Panc1 (cell line): ENCODE measurements at regions not wholly inside any gene's neighbourhood (a gene's known extent, or its start where the extent isn't known, plus 50 kb on each side); places are given as distances from the start of the nearest gene placed in this dataset.

Source experiments
- POLR2AphosphoS5 ChIP-seq: IDR thresholded peaks from 2 replicates; pipeline ENCODE4 v1.6.1; 2012; ENCODE audit warnings: mild to moderate bottlenecking, low read depth, low read length, moderate library complexity
- SIN3A ChIP-seq: IDR thresholded peaks from 2 replicates; pipeline ENCODE4 v1.6.1; 2012; ENCODE audit warnings: low read depth, mild to moderate bottlenecking, low read length, moderate library complexity, borderline replicate concordance; ENCODE audit not compliant: insufficient read depth
- TF ChIP-seq, protein P1 (sequence below): fragments of 450-650 bp; IDR thresholded peaks from 2 replicates; pipeline ENCODE4 v1.5.1; 2017; ENCODE audit warnings: mild to moderate bottlenecking

DNA sequence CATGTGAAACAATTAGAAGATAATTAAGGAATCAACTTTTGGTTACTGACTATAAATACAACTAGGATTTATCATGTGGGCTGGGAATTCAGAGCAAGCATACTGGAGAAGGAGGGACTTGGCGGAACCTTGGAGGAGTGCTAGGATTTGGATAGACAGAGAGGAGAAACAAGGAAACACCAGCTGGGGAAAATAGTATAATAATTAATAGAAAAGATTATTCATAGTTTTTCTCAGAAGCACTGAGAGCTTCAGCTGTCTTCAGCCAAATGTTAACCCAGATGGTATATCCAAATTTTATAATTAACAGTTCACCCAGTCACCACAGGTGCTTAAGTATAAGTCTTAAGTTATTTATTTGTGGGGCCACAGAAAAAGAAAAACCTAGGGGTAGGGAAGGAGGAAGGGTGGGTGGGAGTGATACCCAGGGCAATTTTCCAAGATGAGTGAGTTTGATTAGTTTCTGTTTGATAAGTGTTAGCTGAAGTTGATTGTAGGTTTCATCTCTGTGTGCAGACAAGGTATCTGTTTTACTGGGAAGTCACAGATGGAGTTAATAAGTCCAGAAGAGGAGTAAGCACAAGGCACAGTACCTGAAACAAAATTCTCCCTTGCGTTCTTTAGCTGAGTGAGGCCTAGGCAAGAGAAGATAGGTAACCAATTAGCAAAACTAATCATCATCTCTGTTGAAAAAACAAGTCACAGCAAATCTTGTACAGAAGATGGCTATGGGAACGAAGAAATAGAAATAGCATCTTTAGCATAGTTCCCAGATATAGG lies 175.5 kb downstream of the TFAP2B start:
- no peak for TF ChIP-seq SIN3A
- TF ChIP-seq, protein P1, sequence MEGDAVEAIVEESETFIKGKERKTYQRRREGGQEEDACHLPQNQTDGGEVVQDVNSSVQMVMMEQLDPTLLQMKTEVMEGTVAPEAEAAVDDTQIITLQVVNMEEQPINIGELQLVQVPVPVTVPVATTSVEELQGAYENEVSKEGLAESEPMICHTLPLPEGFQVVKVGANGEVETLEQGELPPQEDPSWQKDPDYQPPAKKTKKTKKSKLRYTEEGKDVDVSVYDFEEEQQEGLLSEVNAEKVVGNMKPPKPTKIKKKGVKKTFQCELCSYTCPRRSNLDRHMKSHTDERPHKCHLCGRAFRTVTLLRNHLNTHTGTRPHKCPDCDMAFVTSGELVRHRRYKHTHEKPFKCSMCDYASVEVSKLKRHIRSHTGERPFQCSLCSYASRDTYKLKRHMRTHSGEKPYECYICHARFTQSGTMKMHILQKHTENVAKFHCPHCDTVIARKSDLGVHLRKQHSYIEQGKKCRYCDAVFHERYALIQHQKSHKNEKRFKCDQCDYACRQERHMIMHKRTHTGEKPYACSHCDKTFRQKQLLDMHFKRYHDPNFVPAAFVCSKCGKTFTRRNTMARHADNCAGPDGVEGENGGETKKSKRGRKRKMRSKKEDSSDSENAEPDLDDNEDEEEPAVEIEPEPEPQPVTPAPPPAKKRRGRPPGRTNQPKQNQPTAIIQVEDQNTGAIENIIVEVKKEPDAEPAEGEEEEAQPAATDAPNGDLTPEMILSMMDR = no peak
- TF ChIP-seq POLR2AphosphoS5 = no peak
